Transverse colon (tissue), 4 donors: ENCODE measurements at regions not wholly inside any gene's neighbourhood (a gene's known extent, or its start where the extent isn't known, plus 50 kb on each side); places are given as distances from the start of the nearest gene placed in this dataset.

ENCODE experiments used
- DNase-seq: peaks from one replicate; pipeline ENCODE4 v3.0.0-alpha.2; 2019
- H3K27ac ChIP-seq, 4 donors: fragments of 200-600 bp; sonication (generic); 2 replicates each; pipeline ENCODE4 v1.5.1; 2016 to 2018; ENCODE audit warnings: inconsistent platforms in 4 of 4
- H3K27me3 ChIP-seq: fragments of 200-600 bp; sonication (generic); 2 replicates; pipeline ENCODE4 v1.5.1; 2017; ENCODE audit warnings: inconsistent platforms
- H3K36me3 ChIP-seq, 4 donors: fragments of 200-600 bp; sonication (generic); 2 replicates each; pipeline ENCODE4 v1.5.1; 2017 to 2019; ENCODE audit warnings: inconsistent platforms in 4 of 4
- H3K4me1 ChIP-seq, 4 donors: fragments of 200-600 bp; sonication (generic); 2 replicates each; pipeline ENCODE4 v1.5.1; 2017 to 2020; ENCODE audit warnings: inconsistent platforms in 4 of 4
- H3K4me3 ChIP-seq, 4 donors: fragments of 200-600 bp; sonication (generic); 1 replicate in 1 of 4; 2 replicates in 3 of 4; pipeline versions ENCODE4 v1.5.1 to v1.6.1; 2017 to 2019; ENCODE audit warnings: inconsistent platforms in 4 of 4
- H3K9me3 ChIP-seq, 2 donors: fragments of 200-600 bp; sonication (generic); 2 replicates each; pipeline ENCODE4 v1.5.1; 2017 to 2019; ENCODE audit warnings: inconsistent platforms in 2 of 2
- EP300 ChIP-seq: sonication (generic); formaldehyde crosslinking; IDR thresholded peaks from one replicate; pipeline ENCODE4 v1.6.1; 2017; ENCODE audit warnings: antibody characterized with exemption, low read depth
- POLR2A ChIP-seq: fragments of 450-650 bp; IDR thresholded peaks from one replicate; pipeline ENCODE4 v1.6.1; 2016; ENCODE audit warnings: antibody characterized with exemption, mild to moderate bottlenecking, moderate library complexity
- POLR2AphosphoS5 ChIP-seq, 3 donors: sonication (generic); formaldehyde crosslinking; IDR thresholded peaks; one replicate each; pipeline ENCODE4 v1.6.1; 2016; ENCODE audit warnings: antibody characterized with exemption in 3 of 3
- WGBS, 2 donors: methylation state at CpG; one replicate each; pipeline ENCODE4 v1.1.5; 2018; ENCODE audit warnings: low coverage in 1 of 2; 5-methylcytosine and 5-hydroxymethylcytosine counted together
- in situ Hi-C, 4 donors: fragments of 200-750 bp; cut with MboI; loops; one replicate each; pipeline versions ENCODE4 v1.15.0 to v1.15.1; 2017; ENCODE audit warnings: low sequenced_read_pairs in 3 of 4, low pct_ligation_motif_present in 1 of 4, low pct_unique_long_range_greater_than_20kb in 1 of 4
- intact Hi-C: fragments of 100-400 bp; cut with DNase I; formaldehyde crosslinking; loops from one replicate; pipeline ENCODE4 v1.15.1; 2023; ENCODE audit warnings: low total_unique reads
- TF ChIP-seq, protein P1 (sequence below), 5 experiments: fragments of 200-600 bp in 3 of 5; fragments of 450-650 bp in 2 of 5; sonication (generic) in 3 of 5; IDR thresholded peaks; 1 replicate in 2 of 5; 2 replicates in 3 of 5; pipeline ENCODE4 v1.5.1; 2016 to 2017; ENCODE audit warnings: antibody characterized with exemption in 5 of 5, inconsistent platforms in 3 of 5, mild to moderate bottlenecking in 2 of 5, moderate library complexity in 1 of 5

DNA sequence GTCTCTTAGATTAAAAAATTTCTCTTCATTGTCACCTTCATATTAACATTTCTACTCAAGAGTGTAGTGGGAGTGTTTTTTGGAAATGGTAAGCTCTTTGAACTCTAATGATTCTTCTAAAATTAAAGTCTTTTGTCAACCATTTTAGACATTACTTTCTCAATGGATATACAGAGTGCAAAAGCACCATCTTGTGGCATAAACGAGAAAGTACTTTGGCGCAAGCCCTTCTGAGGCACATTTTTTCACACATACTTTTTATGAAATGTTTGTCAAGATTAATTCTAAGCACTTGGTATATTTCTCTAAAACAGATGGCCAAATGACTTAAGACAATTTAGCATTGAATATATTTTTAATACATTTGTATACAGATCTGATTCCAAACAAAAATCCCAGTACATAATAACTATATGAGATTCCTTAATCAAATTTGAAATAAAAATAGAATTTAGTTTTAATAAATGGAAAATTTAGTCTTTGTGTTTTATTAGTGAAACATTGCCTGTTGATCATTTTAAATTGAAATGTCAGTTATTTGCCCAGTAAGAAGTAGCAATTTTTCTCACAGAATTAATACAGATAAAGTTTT is 63.3 kb upstream of the GALNT5 start:
- 0 to 2% methylated on average over 2 of the region's 2 CpGs for whole genome bisulfite sequencing, 2 donors
- in situ Hi-C loops, result loop anchor here in 2 of 4 donors (25.0 kb wide), 1 partner anchor 1807 kb away; no protein-coding TSS in a partner anchor
- peak; percentile 10 for DNase-seq

GRCh38 chr2:157194844-157195243 is 62.7 kb upstream of the GALNT5 start:
- in situ Hi-C loops (loop anchor here in 2 of 4 donors (25.0 kb wide), 1 partner anchor 1808 kb away; no protein-coding TSS in a partner anchor), intact Hi-C loops (no loop called here)
- Histone ChIP-seq H3K4me3 (no peak overlapping the region), H3K27ac (no peak overlapping the region), H3K9me3 (no peaks in the 10 kb centered on the region), H3K4me1 (no peaks in the 10 kb centered on the region), H3K36me3 (no peaks in the 10 kb centered on the region), H3K27me3 (no peaks in the 10 kb centered on the region)
- WGBS, 2 donors, result 72 to 77% methylated on average over 4 of the region's 4 CpGs
- DNase-seq, result no peak
- TF ChIP-seq POLR2A (no peak), EP300 (no peak), POLR2AphosphoS5 (IDR thresholded peaks at IDR 0.05) (no peak)
- TF ChIP-seq, protein P1, sequence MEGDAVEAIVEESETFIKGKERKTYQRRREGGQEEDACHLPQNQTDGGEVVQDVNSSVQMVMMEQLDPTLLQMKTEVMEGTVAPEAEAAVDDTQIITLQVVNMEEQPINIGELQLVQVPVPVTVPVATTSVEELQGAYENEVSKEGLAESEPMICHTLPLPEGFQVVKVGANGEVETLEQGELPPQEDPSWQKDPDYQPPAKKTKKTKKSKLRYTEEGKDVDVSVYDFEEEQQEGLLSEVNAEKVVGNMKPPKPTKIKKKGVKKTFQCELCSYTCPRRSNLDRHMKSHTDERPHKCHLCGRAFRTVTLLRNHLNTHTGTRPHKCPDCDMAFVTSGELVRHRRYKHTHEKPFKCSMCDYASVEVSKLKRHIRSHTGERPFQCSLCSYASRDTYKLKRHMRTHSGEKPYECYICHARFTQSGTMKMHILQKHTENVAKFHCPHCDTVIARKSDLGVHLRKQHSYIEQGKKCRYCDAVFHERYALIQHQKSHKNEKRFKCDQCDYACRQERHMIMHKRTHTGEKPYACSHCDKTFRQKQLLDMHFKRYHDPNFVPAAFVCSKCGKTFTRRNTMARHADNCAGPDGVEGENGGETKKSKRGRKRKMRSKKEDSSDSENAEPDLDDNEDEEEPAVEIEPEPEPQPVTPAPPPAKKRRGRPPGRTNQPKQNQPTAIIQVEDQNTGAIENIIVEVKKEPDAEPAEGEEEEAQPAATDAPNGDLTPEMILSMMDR (IDR thresholded peaks at IDR 0.05), result no peak

More for the DNA sequence above, 63.3 kb upstream of the GALNT5 start:
- Histone ChIP-seq H3K4me1 (no peaks in the 10 kb centered on the region), H3K27me3 (no peaks in the 10 kb centered on the region), H3K27ac (no peak overlapping the region), H3K36me3 (no peaks in the 10 kb centered on the region), H3K4me3 (no peak overlapping the region), H3K9me3 (no peaks in the 10 kb centered on the region)
- TF ChIP-seq EP300, result no peak
- TF ChIP-seq POLR2A, result no peak
- TF ChIP-seq, protein P1 (IDR thresholded peaks at IDR 0.05), result peak; percentile 60 to 70 (median 67)
- TF ChIP-seq POLR2AphosphoS5 (IDR thresholded peaks at IDR 0.05), result no peak
- intact Hi-C loops, result no loop called here

DNA sequence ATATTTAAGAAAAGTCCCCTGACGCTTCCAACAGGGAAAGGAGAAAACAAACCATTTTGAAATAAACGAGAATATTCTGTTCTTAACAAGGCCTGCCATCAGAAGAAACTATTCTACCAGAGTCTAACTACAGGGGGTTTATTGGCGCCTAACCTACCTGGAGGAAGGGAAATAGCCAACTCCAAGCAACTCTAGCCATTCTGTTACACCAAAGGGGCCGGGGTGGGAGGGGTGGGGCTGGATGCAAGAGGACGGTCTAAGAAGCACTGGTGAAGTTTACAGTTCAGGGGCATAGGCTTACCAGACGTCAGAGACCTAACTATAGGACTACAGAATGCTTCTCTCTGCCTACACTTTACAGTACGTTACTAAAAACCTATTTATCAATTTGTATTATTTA is 60.5 kb upstream of the GALNT5 start:
- no peaks in the 10 kb centered on the region for H3K27me3 ChIP-seq
- H3K4me3 ChIP-seq, result no peak overlapping the region
- H3K36me3 ChIP-seq, result no peaks in the 10 kb centered on the region
- no peak for DNase-seq
- TF ChIP-seq POLR2AphosphoS5 (IDR thresholded peaks at IDR 0.05) (no peak), POLR2A (no peak), EP300 (no peak)
- TF ChIP-seq, protein P1 (IDR thresholded peaks at IDR 0.05), result no peak
- in situ Hi-C loops, result loop anchor here in 2 of 4 donors (25.0 kb wide), 1 partner anchor 1810 kb away; no protein-coding TSS in a partner anchor
- H3K27ac ChIP-seq, result no peak overlapping the region
- H3K9me3 ChIP-seq, result no peaks in the 10 kb centered on the region
- 74 to 78% methylated on average over 7 of the region's 7 CpGs for WGBS, 2 donors
- intact Hi-C loops, result no loop called here
- no peaks in the 10 kb centered on the region for H3K4me1 ChIP-seq

DNA sequence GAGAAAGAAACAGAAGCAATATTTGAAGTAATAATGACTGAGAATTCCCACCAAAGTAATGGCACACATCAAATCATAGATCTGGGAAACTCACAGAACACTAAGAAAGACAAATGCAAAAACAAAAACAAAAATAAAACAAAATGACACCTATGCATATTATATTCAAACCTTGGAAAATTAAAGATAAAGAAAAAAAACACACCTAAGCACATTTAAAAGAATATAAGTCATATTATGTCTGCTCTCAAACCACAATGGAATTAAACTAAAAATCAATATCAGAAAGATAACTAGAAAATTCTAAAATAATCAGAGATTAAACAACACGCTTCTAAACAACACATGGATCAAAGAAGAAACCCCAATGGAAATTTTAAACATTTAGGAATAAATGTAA is 59.7 kb upstream of the GALNT5 start:
- TF ChIP-seq POLR2A (no peak), EP300 (no peak), POLR2AphosphoS5 (IDR thresholded peaks at IDR 0.05) (no peak)
- TF ChIP-seq, protein P1 (IDR thresholded peaks at IDR 0.05), result no peak
- in situ Hi-C loops (loop anchor here in 2 of 4 donors (25.0 kb wide), 1 partner anchor 1811 kb away; no protein-coding TSS in a partner anchor), intact Hi-C loops (no loop called here)
- H3K4me3 ChIP-seq, result no peak overlapping the region
- H3K4me1 ChIP-seq, result no peaks in the 10 kb centered on the region
- no peaks in the 10 kb centered on the region for H3K36me3 ChIP-seq
- WGBS, 2 donors, result 78 to 94% methylated on average over 1 of the region's 1 CpG
- H3K9me3 ChIP-seq, result no peaks in the 10 kb centered on the region
- no peaks in the 10 kb centered on the region for H3K27me3 ChIP-seq
- no peak overlapping the region for H3K27ac ChIP-seq
- no peak for DNase-seq
